IMR-90 (cell line): ENCODE measurements at regions not wholly inside any gene's neighbourhood (a gene's known extent, or its start where the extent isn't known, plus 50 kb on each side); places are given as distances from the start of the nearest gene placed in this dataset.
A peak's percentile ranks its signal among the peaks of the same experiment; 100 is the strongest.

ENCODE experiments used
- ATAC-seq: fragments of 200-7000 bp; cut with Tn5 transposase; 2 replicates; pipeline ENCODE4 v1.9.1; 2020; ENCODE audit warnings: low read depth, mild to moderate bottlenecking, moderate library complexity
- BruUV-seq: library from RNA; stranded (reverse); fragments of 400-500 nt; replicated peaks from 2 replicates; lab custom pipeline; 2021; lab: Mats Ljungman, UMichigan
- CTCF ChIA-PET: fragments of 300-600 bp; formaldehyde crosslinking; extraction: SDS; loops from one replicate; lab custom pipeline; 2021; ENCODE audit warnings: antibody characterized with exemption; lab: Yijun Ruan, JAX
- POLR2A ChIA-PET: fragments of 300-600 bp; sonication (Branson Sonifier 250); formaldehyde crosslinking; loops from one replicate; lab custom pipeline; 2022; ENCODE audit warnings: antibody characterized with exemption; ENCODE audit not compliant: unreplicated experiment; lab: Charles Lee
- DNase-seq: peaks from one replicate; pipeline ENCODE4 v3.0.0; 2013
- H2AFZ ChIP-seq: replicated peaks from 2 replicates; pipeline ENCODE3; 2013; ENCODE audit warnings: low read length, mild to moderate bottlenecking; ENCODE audit not compliant: poor library complexity
- H2AK5ac ChIP-seq: 2 replicates; pipeline ENCODE4 v1.6.1; 2013; ENCODE audit warnings: low read depth, low read length, inconsistent platforms
- H2AK9ac ChIP-seq: replicated peaks from 2 replicates; pipeline ENCODE3; 2013; ENCODE audit warnings: mild to moderate bottlenecking, low read depth, low read length, moderate library complexity; ENCODE audit not compliant: poor library complexity
- H2BK120ac ChIP-seq: 2 replicates; pipeline ENCODE4 v1.6.1; 2013; ENCODE audit warnings: low read depth, low read length, inconsistent platforms
- H2BK15ac ChIP-seq: 3 replicates; pipeline ENCODE4 v1.6.1; 2013; ENCODE audit warnings: low read depth, low read length, inconsistent platforms
- H2BK20ac ChIP-seq: 2 replicates; pipeline ENCODE4 v1.6.1; 2013; ENCODE audit warnings: low read depth, mild to moderate bottlenecking, inconsistent platforms, low read length, moderate library complexity
- H2BK5ac ChIP-seq: 2 replicates; pipeline ENCODE4 v1.6.1; 2013; ENCODE audit warnings: mild to moderate bottlenecking, low read depth, low read length, inconsistent platforms; ENCODE audit not compliant: poor library complexity, severe bottlenecking
- H3K14ac ChIP-seq: replicated peaks from 2 replicates; pipeline ENCODE4 v1.6.1; 2013; ENCODE audit warnings: low read depth, low read length, inconsistent platforms
- H3K18ac ChIP-seq: 2 replicates; pipeline ENCODE4 v1.6.1; 2013; ENCODE audit warnings: low read depth, low read length, control low read depth
- H3K23ac ChIP-seq: 2 replicates; pipeline ENCODE4 v1.6.1; 2013; ENCODE audit warnings: low read depth, low read length, inconsistent platforms
- H3K27ac ChIP-seq: 2 replicates; pipeline ENCODE4 v1.5.1; 2013; ENCODE audit warnings: mild to moderate bottlenecking, control low read depth, low read length; ENCODE audit not compliant: insufficient read depth
- H3K27me3 ChIP-seq: 2 replicates; pipeline ENCODE4 v1.6.1; 2013; ENCODE audit warnings: low read length; ENCODE audit not compliant: control insufficient read depth, insufficient read depth
- H3K36me3 ChIP-seq: 2 replicates; pipeline ENCODE4 v1.6.1; 2013; ENCODE audit warnings: low read length, mixed read lengths; ENCODE audit not compliant: control insufficient read depth, insufficient read depth
- H3K4ac ChIP-seq: 2 replicates; pipeline ENCODE4 v1.6.1; 2013; ENCODE audit warnings: low read depth, low read length, inconsistent platforms
- H3K4me1 ChIP-seq: 2 replicates; pipeline ENCODE4 v1.6.1; 2013; ENCODE audit warnings: low read length, mixed read lengths; ENCODE audit not compliant: control insufficient read depth, insufficient read depth
- H3K4me2 ChIP-seq: 2 replicates; pipeline ENCODE4 v1.6.1; 2013; ENCODE audit warnings: low read depth, mild to moderate bottlenecking, control low read depth, low read length, moderate library complexity
- H3K4me3 ChIP-seq: 2 replicates; pipeline ENCODE4 v1.5.1; 2013; ENCODE audit warnings: low read depth, mild to moderate bottlenecking, control low read depth, low read length, moderate library complexity; ENCODE audit not compliant: insufficient read depth
- H3K56ac ChIP-seq: 2 replicates; pipeline ENCODE4 v1.6.1; 2013; ENCODE audit warnings: low read length, inconsistent platforms; ENCODE audit not compliant: insufficient read depth; ENCODE audit errors: extremely low read depth
- H3K79me1 ChIP-seq, 2 experiments: 2 replicates each; pipeline ENCODE4 v1.6.1; 2013; ENCODE audit warnings: low read length in 2 of 2, inconsistent platforms in 1 of 2, low read depth in 1 of 2
- H3K9ac ChIP-seq: 2 replicates; pipeline ENCODE4 v1.6.1; 2013; ENCODE audit warnings: low read depth, low read length, control low read depth
- H3K9me1 ChIP-seq: 2 replicates; pipeline ENCODE4 v1.6.1; 2013; ENCODE audit warnings: low read length, inconsistent platforms; ENCODE audit not compliant: insufficient read depth
- H3K9me3 ChIP-seq: 2 replicates; pipeline ENCODE4 v1.6.1; 2013; ENCODE audit warnings: low read length; ENCODE audit not compliant: control insufficient read depth, insufficient read depth
- H4K20me1 ChIP-seq: 2 replicates; pipeline ENCODE4 v1.6.1; 2013; ENCODE audit warnings: low read length, inconsistent platforms; ENCODE audit not compliant: insufficient read depth
- H4K5ac ChIP-seq: 2 replicates; pipeline ENCODE4 v1.6.1; 2013; ENCODE audit warnings: mild to moderate bottlenecking, low read depth, low read length, control low read depth
- H4K8ac ChIP-seq, 2 experiments: 2 replicates each; pipeline ENCODE4 v1.6.1; 2013; ENCODE audit warnings: low read depth in 2 of 2, low read length in 2 of 2, control low read depth in 1 of 2, inconsistent platforms in 1 of 2
- H4K91ac ChIP-seq: 2 replicates; pipeline ENCODE4 v1.6.1; 2013; ENCODE audit warnings: low read depth, low read length, inconsistent platforms; ENCODE audit not compliant: insufficient read depth
- BHLHE40 ChIP-seq: fragments of 150-350 bp; IDR thresholded peaks from 2 replicates; pipeline ENCODE4 v1.6.1; 2016; ENCODE audit warnings: mild to moderate bottlenecking, low read depth, low read length
- CEBPB ChIP-seq: IDR thresholded peaks from 2 replicates; pipeline ENCODE4 v1.6.1; 2012; ENCODE audit warnings: low read depth, low read length, improper control_type of control experiment
- CHD1 ChIP-seq: IDR thresholded peaks from 2 replicates; pipeline ENCODE4 v1.6.1; 2012; ENCODE audit warnings: low read depth, low read length, improper control_type of control experiment
- CTCF ChIP-seq: conservative IDR thresholded peaks from 2 replicates; pipeline ENCODE4 v1.5.1; 2012; ENCODE audit warnings: mild to moderate bottlenecking, low read depth, low read length, improper control_type of control experiment
- ELK1 ChIP-seq: fragments of 150-350 bp; IDR thresholded peaks from 2 replicates; pipeline ENCODE4 v1.6.1; 2016; ENCODE audit warnings: low read depth, mild to moderate bottlenecking, low read length, moderate library complexity, borderline replicate concordance
- FOS ChIP-seq: fragments of 150-350 bp; IDR thresholded peaks from 2 replicates; pipeline ENCODE4 v1.6.1; 2016; ENCODE audit warnings: low read depth, low read length
- MAZ ChIP-seq: IDR thresholded peaks from 2 replicates; pipeline ENCODE4 v1.6.1; 2012; ENCODE audit warnings: low read depth, mild to moderate bottlenecking, low read length, improper control_type of control experiment, moderate library complexity, borderline replicate concordance
- MXI1 ChIP-seq: IDR thresholded peaks from 2 replicates; pipeline ENCODE4 v1.6.1; 2012; ENCODE audit warnings: low read depth, mild to moderate bottlenecking, low read length, moderate library complexity, borderline replicate concordance
- POLR2A ChIP-seq: IDR thresholded peaks from 2 replicates; pipeline ENCODE4 v1.6.1; 2012; ENCODE audit warnings: mild to moderate bottlenecking, low read depth, low read length
- RAD21 ChIP-seq: IDR thresholded peaks from 2 replicates; pipeline ENCODE4 v1.6.1; 2012; ENCODE audit warnings: low read length, improper control_type of control experiment
- RFX5 ChIP-seq: IDR thresholded peaks from 2 replicates; pipeline ENCODE4 v1.8.0; 2012; ENCODE audit warnings: low read depth, mild to moderate bottlenecking, low read length, moderate library complexity
- SMC3 ChIP-seq: fragments of 150-350 bp; IDR thresholded peaks from 2 replicates; pipeline ENCODE4 v1.6.1; 2016; ENCODE audit warnings: low read depth, mild to moderate bottlenecking, antibody characterized with exemption, low read length, moderate library complexity
- WGBS, 2 experiments: methylation state at CpG; one replicate each; pipeline versions ENCODE4 v1.1.5 to v1.1.7; 2013; ENCODE audit warnings: missing lambda C conversion rate in 2 of 2; ENCODE audit not compliant: insufficient read length in 1 of 2; ENCODE audit errors: extremely low coverage in 2 of 2; 5-methylcytosine and 5-hydroxymethylcytosine counted together
- dilution Hi-C: fragments of 300-500 bp; cut with HindIII; formaldehyde crosslinking; loops from one replicate; pipeline ENCODE4 v1.14.3; 2018; ENCODE audit warnings: low sequenced_read_pairs; ENCODE audit not compliant: unreplicated experiment
- in situ Hi-C: fragments of 300-500 bp; cut with MboI; formaldehyde crosslinking; loops from 3 replicates; pipeline ENCODE4 v1.14.3; 2019; ENCODE audit warnings: low sequenced_read_pairs, inconsistent platforms, mixed read lengths
- intact Hi-C: fragments of 100-400 bp; cut with micrococcal nuclease; formaldehyde crosslinking; loops from 2 replicates; pipeline ENCODE4 v1.10.0; 2022
- TF ChIP-seq, protein P1 (sequence below): fragments of 150-350 bp; IDR thresholded peaks from 2 replicates; pipeline ENCODE4 v1.6.1; 2017; ENCODE audit warnings: mild to moderate bottlenecking, antibody characterized with exemption, low read length, low read depth

GRCh38 chr9:87255431-87256155 is 242.1 kb upstream of the DAPK1 start:
- H3K23ac ChIP-seq = no peak overlapping the region
- no peak overlapping the region for H3K14ac ChIP-seq
- H2BK5ac ChIP-seq = no peak overlapping the region
- H2AK5ac ChIP-seq = no peak overlapping the region
- H3K79me1 ChIP-seq = no peaks in the 10 kb centered on the region
- H3K4ac ChIP-seq = no peak overlapping the region
- no peak overlapping the region for H3K56ac ChIP-seq
- no peak overlapping the region for H3K4me3 ChIP-seq
- DNase-seq = peak; percentile 10
- H3K4me1 ChIP-seq = peaks cover 10% of the 10 kb centered on the region; the same call in 1 of the 2 replicates
- H3K27ac ChIP-seq = no peak overlapping the region; the same call in 1 of the 2 replicates
- intact Hi-C loops = no loop called here
- peak overlapping the region; percentile 1 for H3K4me2 ChIP-seq
- H2AK9ac ChIP-seq = no peak overlapping the region
- H3K9me3 ChIP-seq = no peaks in the 10 kb centered on the region
- no peak overlapping the region for H2BK20ac ChIP-seq
- H2BK120ac ChIP-seq = no peak overlapping the region
- no peak overlapping the region for H2AFZ ChIP-seq
- peak overlapping the region; percentile 35 for H3K18ac ChIP-seq
- 0 out of 2 replicates have a peak overlapping the region, but pooled peaks have one; percentile 17 for H4K91ac ChIP-seq
- BruUV-seq = no TSS peak
- H3K27me3 ChIP-seq = no peaks in the 10 kb centered on the region
- ATAC-seq = peak; percentile 75
- no peaks in the 10 kb centered on the region; the same call in 1 of the 2 replicates for H3K9me1 ChIP-seq
- WGBS, 2 experiments = 13% methylated on average over 4 of the region's 11 CpGs; no CpG with 5 or more reads in 1 of the 2 experiments
- TF ChIP-seq MAZ (no peak), RFX5 (no peak), RAD21 (no peak), FOS (no peak), CEBPB (no peak), CTCF (no peak), MXI1 (no peak), SMC3 (no peak), BHLHE40 (no peak), POLR2A (no peak), CHD1 (no peak), ELK1 (no peak)
- TF ChIP-seq, protein P1, sequence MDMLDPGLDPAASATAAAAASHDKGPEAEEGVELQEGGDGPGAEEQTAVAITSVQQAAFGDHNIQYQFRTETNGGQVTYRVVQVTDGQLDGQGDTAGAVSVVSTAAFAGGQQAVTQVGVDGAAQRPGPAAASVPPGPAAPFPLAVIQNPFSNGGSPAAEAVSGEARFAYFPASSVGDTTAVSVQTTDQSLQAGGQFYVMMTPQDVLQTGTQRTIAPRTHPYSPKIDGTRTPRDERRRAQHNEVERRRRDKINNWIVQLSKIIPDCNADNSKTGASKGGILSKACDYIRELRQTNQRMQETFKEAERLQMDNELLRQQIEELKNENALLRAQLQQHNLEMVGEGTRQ = no peak
- H4K5ac ChIP-seq = no peak overlapping the region; the same call in 1 of the 2 replicates
- H3K36me3 ChIP-seq = no peaks in the 10 kb centered on the region
- dilution Hi-C loops = no loop called here
- H3K9ac ChIP-seq = no peak overlapping the region
- H4K8ac ChIP-seq = no peak overlapping the region; a peak in 1 of 4 replicates
- 0 out of 3 replicates have a peak overlapping the region, but pooled peaks have one; percentile 54 for H2BK15ac ChIP-seq
- CTCF ChIA-PET = interaction anchor here (0.7 to 1.8 kb wide), 2 partner anchors 56 to 70 kb away, joined by 3 to 5 read pairs; no protein-coding TSS in a partner anchor
- POLR2A ChIA-PET = no interaction called here
- H4K20me1 ChIP-seq = no peaks in the 10 kb centered on the region
- in situ Hi-C loops = no loop called here
